Colon (tissue), 2 donors: ENCODE measurements at regions not wholly inside any gene's neighbourhood (a gene's known extent, or its start where the extent isn't known, plus 50 kb on each side); places are given as distances from the start of the nearest gene placed in this dataset.
"Not testable (repeated sequence)": the region's sequence is repeated elsewhere in the genome, so short reads cannot be mapped to it uniquely, and the experiment has no call there.

Experiments
- FAIRE-seq: peaks from 2 replicates; lab custom pipeline; 2012; peaks lifted over from hg19 to GRCh38; lab: Jason Lieb, UNC
- donor health status: control.
- donor health status: control.

DNA sequence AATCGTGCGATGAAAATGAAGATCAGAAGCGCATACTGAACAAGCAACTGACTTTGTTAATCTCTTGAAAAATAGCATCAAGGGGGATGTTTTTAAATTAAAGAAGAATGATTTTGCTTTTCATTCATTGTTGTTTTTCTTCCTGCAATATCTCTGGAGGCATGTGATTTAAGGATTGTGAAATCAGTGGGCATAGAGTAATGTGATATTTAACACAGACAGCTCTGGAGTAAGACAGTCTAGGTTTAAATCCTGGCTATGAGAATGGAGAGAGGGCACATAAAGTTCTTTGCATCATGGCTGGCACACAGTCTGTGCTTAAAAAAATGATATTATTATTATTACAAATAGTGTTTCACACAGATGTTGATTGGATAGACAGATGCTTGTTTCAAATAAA is 243.1 kb upstream of the NBEA start:
- no peak for FAIRE-seq

GRCh38 chr13:34700155-34700554 is 241.9 kb upstream of the NBEA start:
- FAIRE-seq: no peak

GRCh38 chr13:34701919-34702318 is 240.2 kb upstream of the NBEA start:
- no peak for FAIRE-seq

DNA sequence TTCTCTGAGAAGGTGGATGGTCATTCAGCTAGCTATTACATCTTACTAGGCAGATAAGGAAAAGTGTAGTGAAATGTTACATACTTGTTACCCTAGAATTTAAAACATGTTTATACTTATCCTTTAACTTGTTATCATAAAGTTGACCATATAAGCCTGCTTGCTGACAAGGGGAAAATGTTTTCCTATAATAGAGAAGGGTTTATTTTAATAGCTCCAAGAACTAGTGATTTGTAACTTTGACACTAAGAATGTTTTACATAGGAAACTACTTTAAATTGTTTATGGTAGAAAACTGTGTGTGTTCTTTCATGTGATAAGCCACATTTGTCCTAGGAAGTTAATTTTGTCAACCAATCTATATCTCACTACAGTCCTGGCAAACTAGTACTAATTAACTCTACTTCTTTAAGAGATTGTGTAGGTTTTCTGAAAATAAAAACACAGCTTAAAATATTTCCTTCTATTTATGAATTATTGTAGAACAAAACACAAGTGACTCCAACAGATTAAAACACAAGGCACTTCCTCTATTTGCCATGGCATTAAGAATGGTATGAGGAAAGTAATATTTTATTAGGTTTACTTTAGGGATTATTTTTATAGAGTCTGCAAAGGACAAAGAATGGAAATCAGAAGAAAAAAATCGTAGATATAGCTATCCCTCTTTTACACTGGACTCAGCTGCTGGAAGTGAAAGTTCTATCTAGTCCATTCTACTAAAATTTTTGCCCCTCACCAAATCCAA is 233.3 kb upstream of the NBEA start:
- FAIRE-seq: no peak

GRCh38 chr13:34719060-34719875 is 222.8 kb upstream of the NBEA start:
- no peak for FAIRE-seq

DNA sequence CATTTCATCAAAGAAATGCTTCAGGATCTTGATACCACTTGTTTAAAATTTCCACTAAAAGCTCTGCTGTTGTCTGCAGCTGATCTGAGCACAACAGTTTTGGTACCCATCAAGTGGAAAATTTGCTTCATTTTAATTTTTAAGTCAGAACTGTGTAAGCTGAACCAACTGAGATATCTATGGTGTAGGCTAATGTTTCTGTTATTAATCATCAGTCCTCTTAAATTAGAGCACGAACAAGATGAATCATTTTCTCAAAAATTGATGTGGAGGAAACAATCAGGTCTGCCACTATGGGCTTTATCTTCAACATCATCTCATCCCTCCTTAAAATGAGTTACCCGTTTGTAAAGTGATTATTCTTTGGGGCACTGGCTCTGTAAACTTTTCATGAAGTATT is 221.5 kb upstream of the NBEA start:
- no peak for FAIRE-seq

- FAIRE-seq: no peak
These were observed 220.2 kb upstream of the NBEA start for GRCh38 chr13:34721631-34722595.

DNA sequence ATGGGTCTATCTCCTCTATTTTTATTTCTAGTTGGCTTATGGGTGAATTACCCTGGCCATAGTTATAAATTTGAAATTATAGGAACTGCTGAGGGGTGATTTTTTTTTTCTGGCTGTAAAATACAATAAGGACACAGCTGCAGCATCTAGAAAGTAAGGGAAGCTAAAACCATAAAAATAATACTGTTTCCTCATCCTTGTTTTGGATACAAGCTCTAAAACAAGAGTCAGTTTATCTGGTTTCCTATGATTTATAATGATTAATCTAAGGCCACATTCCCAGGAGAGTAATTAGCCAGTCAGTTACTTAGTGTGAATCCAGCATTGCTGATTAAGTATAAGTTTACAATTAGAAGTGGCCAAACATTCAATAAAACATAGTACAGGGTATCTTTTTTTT is 219.1 kb upstream of the NBEA start:
- no peak for FAIRE-seq

DNA sequence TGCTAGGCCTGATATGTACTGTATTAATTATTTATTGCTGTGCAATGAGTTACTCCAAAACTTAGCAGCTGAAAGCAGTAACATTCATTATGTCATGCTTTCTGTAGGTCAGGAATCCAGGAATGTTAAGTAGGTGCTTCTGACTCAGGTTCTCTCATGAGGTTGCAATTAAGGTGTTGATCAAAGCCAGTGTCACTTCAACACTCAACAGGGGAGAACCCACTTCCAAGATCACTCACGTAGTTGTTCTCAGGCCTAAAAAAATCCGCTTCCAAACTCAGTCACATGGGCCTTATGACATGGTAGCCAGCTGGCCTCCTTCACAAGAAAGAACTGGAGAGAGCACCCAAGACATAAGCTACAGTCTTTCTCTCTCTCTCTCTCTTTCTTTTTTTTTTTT is 211.1 kb upstream of the NBEA start:
- no peak for FAIRE-seq

GRCh38 chr13:34731486-34731885 is 210.6 kb upstream of the NBEA start:
- no peak for FAIRE-seq

GRCh38 chr13:34733721-34734120 is 208.3 kb upstream of the NBEA start:
- FAIRE-seq: no peak

DNA sequence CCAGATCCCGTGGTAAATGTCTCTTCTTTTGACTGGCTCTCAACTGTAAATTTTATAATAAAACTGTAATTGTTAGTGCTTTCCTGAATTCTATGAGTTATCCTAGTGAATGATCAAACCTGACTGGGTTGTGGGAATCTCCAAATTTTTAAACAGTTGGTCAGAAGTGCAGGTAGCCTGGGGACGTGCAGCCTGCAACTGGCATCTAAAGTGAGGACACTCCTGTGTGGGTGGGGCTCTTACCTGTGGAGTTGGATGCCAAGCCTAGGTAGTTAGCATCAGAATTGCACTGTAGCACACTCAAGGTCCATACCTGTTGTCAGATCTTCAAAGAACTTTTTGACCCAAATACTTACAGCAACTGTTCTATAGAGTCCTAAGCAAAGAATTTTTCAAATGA is 207.1 kb upstream of the NBEA start:
- no peak for FAIRE-seq

DNA sequence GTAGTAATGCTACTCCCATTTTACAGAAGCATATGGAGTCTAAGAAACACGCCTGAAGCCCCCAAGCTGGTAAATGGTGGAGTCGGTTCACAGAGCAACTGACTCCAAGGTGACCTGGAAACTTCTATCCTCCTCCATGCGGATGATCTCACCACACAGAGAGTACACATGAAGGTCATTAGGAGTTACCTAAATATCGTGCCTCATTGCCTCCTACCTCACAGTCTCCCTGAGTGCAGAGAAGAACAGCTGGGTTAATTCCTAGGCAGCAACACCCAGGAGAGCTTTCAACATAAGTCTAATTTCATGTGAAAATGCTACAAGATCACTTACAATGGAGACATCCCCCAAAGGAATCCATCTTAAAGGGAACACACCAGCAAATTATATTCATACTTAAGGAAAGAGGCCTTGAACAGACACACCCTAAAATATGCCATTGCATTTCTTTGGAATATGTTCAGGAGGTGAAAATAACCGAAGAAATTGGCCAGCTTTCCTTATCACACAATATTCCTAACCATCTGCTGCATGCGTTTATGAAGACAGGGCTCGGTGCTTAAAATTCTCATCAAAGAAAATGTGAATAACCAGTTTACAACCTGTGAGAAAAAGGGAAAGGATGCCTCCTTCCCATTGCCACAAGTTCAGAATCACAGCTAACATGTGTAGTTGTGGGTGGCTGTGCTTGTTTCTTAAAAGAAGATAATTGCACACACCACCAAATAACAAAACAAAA is 203.6 kb upstream of the NBEA start:
- no peak for FAIRE-seq

GRCh38 chr13:34747056-34747455 is 195.0 kb upstream of the NBEA start:
- not testable (repeated sequence) for FAIRE-seq

DNA sequence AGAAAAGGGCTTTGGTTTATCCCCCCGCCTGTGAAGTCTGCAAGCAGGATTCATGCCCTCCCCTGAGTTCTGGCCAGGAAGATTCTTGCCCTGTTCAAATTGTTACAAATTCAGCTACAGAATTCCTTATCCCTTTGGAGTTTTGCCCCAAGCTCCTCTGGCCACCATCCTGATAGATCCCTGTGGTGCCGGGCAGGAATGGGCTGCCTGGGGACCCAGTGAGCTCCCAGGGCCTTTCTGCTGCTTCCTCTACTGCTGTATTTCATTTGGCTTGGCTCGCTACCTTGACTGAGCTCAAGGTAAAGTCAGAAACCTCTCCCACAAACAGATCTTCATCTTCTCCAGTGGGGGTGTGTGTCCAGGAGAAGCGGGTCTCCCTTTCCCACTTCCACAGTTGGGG is 194.6 kb upstream of the NBEA start:
- no peak for FAIRE-seq

DNA sequence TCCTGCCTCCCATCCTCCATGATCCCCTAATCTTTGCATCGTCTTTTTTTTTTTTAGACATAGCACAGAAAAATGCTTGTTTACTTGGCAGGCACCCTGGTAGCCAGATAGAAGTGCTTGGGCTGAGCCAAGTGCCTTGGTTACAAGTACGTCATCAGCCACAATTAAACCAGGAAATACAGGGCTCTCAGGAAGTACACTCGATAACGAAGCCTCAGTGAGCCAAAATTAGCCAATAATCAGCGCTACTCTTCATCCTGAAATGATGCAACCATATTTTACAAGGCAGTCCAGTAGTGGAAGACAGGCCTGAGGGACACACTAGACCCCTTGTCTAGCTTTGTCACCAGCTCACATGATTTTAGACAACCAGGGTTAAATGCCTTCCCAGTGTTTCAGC is 194.0 kb upstream of the NBEA start:
- no peak for FAIRE-seq

DNA sequence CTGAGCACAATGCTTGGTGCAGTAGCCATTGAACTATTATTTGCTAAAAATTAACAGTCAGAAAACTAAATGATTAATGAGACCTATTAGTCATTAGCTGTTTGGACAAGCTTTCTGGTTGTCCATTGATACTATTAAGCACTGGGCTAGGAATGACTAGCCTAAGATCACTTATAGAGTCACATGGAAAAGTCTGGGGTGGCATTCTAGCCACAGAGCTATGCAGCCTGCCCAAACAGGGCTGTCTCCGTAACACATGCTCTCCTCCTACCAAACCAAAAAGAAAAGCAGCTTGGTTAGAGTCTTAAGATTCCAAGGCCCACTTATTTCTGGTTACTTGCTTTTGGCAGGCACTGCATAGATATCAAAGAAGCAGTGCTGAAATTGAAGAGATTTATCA is 193.5 kb upstream of the NBEA start:
- no peak for FAIRE-seq

DNA sequence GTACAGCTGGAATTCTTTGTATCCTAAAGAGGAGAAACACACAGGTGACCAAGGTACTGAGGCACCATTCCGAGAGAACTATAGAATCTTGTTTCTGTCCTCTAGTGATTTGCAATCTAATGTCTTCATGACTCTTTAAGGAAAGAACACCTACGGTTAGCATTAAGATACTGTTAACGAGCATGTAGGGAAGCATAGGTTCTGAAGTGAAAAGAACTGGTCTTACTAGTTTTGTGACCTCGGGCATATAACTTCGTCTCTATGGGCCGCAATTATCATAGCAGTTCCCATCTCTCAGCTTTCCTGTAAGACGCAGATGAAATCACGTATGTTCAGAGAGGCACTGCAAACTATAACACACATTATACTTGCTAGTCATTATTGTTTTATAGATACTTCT is 193.0 kb upstream of the NBEA start:
- no peak for FAIRE-seq

DNA sequence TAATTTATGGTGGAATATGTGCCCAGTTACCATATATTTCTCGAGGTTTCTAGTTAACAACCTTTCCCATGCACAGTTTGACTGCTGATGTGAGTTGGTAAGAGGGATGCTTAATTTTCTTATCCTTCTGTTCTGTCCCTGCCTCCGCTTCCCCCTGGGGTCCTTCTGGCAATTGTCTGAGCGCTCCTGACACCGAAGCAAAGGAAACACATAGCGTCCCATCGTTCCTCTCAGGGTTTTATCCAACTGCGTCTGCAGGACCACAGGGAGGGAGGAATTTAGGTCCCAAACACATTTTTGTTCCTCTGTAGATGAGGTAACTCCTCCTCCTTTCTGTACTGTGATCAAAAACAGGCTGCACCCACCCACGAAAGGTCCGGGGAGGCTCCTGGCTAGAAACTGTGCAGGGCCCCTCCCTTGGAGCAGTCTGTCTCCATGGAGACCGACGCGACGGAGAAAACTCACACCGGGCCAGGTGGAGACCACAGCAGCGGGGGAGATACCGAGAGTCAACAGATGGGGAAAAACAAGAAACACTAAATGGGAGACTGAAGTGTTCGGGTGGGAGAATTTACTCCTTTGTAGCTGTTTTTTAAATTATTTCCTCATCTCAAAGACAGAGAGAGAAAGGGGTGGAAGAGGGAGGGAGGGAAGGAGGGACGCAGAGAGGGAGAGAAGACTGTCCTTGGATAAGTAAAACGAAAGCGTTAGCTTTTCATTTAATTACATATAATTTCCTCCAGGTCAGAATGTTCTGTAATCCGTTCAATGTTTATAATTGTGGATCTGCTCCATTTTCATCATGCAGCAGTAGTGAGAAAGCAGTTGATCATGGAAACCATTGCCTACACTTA is 191.8 kb upstream of the NBEA start:
- FAIRE-seq: no peak

- FAIRE-seq: no peak
These were observed 191.0 kb upstream of the NBEA start for GRCh38 chr13:34751044-34751443.

DNA sequence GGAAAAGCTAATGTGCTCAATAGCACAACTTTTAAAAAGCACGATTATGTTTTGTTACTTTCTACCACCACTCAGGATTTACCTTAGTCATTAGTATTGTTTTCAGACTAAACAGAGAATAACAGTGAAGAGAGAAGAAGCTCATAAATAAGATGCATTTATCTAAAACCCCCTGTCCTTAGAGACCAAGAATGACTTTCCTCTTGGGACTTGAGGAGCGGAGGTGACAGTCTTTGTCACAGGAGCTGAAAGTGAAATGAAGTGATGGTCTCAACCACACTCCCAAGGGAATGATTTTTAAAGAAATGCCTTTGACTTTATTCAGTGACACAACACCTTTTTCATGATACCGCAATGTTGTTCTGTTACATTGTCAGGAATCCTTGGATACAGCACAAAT is 190.6 kb upstream of the NBEA start:
- FAIRE-seq: no peak
